Memory B cell (primary cell): ENCODE measurements at regions not wholly inside any gene's neighbourhood (a gene's known extent, or its start where the extent isn't known, plus 50 kb on each side); places are given as distances from the start of the nearest gene placed in this dataset.

Experiments used
- ATAC-seq: fragments of 150-1000 bp; cut with Tn5 transposase; 2 replicates; pipeline ENCODE4 v1.10.0; 2021; ENCODE audit warnings: low read depth, mild to moderate bottlenecking, moderate library complexity
- DNase-seq, 2 donors: peaks; one replicate each; pipeline ENCODE4 v3.0.0; 2022; ENCODE audit warnings: low spot score in 2 of 2
- H3K27ac Mint-ChIP-seq: one replicate; pipeline ENCODE4 v1.8.0; 2022; ENCODE audit warnings: mild to moderate bottlenecking, moderate library complexity, mixed read lengths
- H3K27me3 Mint-ChIP-seq: one replicate; pipeline ENCODE4 v1.8.0; 2022; ENCODE audit warnings: mixed read lengths
- H3K36me3 Mint-ChIP-seq: one replicate; pipeline ENCODE4 v1.8.0; 2022; ENCODE audit warnings: mild to moderate bottlenecking, mixed read lengths
- H3K4me1 Mint-ChIP-seq: one replicate; pipeline ENCODE4 v1.8.0; 2022; ENCODE audit warnings: mixed read lengths
- H3K4me3 Mint-ChIP-seq: one replicate; pipeline ENCODE4 v1.8.0; 2022; ENCODE audit warnings: mild to moderate bottlenecking, moderate library complexity, mixed read lengths
- H3K9me3 Mint-ChIP-seq: one replicate; pipeline ENCODE4 v1.8.0; 2022; ENCODE audit warnings: mixed read lengths

DNA sequence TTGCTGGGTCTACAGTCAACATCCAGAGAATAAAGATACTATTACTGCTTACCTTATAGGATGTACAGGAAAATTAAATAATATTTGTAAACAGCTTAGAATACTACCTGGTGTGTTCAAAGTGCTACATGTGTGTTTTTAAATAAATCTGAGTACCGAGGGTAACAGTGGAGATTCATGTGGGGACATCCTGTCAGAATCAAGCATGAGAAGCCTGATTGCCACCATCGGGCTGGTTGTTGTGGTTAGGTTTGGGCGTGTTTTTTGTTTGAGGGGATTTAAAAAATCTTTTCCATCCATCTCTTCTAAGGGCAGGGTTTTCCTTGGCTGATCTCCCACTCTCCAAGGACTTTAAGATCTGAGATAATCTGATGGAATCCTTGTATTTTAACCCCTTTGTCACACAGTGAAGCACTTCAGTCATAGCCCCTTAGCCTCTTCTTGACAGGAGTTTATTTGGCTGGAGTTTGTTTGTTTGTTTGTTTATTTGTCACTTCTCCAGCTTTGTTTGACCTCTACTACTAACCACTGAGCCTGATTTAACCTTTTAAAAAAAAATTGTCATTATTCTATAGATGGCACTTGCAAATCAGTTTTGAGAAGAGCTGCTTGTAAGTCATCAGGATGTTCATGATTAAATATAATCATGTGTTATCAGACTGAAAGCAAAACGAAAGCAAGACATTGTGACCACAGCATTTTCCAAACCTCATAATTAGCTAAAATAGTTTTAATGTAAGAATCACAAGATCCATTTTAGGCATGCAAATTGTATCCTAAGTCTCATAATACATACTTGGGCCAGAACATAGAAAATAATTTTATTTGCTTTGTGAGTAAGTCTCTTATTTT is 72.8 kb upstream of the RARB start:
- DNase-seq, result no peak
- no peak for ATAC-seq
- Mint-ChIP-seq H3K4me1 (no peaks in the 10 kb centered on the region), H3K9me3 (peaks cover 10% of the 10 kb centered on the region), H3K4me3 (no peak overlapping the region), H3K27me3 (no peaks in the 10 kb centered on the region), H3K36me3 (no peaks in the 10 kb centered on the region), H3K27ac (no peak overlapping the region)

DNA sequence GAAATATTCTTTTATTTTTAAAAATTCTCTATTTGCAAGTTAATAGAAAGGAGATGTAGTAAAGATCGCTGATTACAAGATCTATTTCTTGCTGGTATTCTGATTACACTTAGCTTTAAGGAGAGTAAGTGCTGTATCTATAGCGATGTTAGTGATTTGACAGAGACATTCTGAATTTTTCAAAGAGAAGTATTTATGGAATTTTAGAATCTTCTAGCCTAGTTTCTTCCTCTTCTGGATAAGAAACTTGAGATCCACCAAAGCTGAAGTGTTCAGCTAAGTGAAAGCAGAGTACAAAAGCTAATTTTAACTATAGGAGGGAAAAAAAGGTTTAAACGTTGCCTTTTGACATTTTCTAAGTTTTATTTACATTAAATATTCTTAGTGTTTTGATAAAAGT is 72.1 kb upstream of the RARB start:
- no peak for ATAC-seq
- no peaks in the 10 kb centered on the region for H3K36me3 Mint-ChIP-seq

DNA sequence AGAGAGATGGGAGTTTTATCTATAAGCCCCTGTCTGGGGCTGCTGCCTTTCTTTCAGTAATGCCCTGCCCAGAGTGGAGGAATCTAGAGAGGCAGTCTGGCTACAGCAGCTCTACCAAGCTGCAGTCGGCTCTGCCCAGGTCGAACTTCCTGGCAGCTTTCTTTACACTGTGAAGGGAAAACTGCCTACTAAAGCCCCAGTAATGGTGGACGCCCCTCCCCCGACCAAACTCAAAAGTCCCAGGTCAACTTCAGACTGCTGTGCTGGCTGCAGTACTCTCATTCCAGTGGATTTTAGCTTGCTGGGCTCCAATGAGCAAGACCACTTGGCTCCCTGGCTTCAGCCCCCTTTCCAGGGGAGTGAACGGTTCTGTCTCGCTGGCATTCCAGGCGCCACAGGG is 65.9 kb upstream of the RARB start:
- H3K4me3 Mint-ChIP-seq, result no peak overlapping the region
- H3K36me3 Mint-ChIP-seq, result no peaks in the 10 kb centered on the region
- H3K4me1 Mint-ChIP-seq, result no peaks in the 10 kb centered on the region
- ATAC-seq (no peak), DNase-seq (no peak)
- H3K27ac Mint-ChIP-seq, result no peak overlapping the region
- H3K9me3 Mint-ChIP-seq, result peaks cover 12% of the 10 kb centered on the region
- no peaks in the 10 kb centered on the region for H3K27me3 Mint-ChIP-seq

More for the DNA sequence above, 72.1 kb upstream of the RARB start:
- H3K27ac Mint-ChIP-seq, result no peak overlapping the region
- no peaks in the 10 kb centered on the region for H3K4me1 Mint-ChIP-seq
- no peak for DNase-seq
- no peak overlapping the region for H3K4me3 Mint-ChIP-seq
- peaks cover 10% of the 10 kb centered on the region for H3K9me3 Mint-ChIP-seq
- no peaks in the 10 kb centered on the region for H3K27me3 Mint-ChIP-seq

DNA sequence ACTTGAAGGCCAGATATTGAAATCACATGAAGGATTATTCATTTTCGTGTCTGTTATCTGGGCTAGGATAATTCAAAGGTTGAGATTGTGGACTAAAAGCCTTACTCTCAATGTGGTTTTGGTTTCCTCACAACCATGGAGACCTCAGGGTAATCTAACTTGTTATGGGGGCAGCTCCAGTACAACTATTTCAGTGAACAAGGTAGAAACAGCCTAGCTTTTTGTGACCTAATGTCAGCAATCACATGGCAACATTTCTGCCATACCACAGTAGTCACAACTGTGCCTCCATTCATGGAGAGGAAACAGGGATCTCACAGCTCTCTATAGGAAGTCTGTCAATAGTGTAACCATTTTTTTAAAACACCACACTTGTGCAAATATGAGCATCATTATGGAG is 62.4 kb upstream of the RARB start:
- DNase-seq (no peak), ATAC-seq (no peak)
- Mint-ChIP-seq H3K36me3 (no peaks in the 10 kb centered on the region), H3K27ac (no peak overlapping the region), H3K9me3 (peaks cover 2% of the 10 kb centered on the region), H3K4me1 (no peaks in the 10 kb centered on the region), H3K4me3 (no peak overlapping the region), H3K27me3 (no peaks in the 10 kb centered on the region)

DNA sequence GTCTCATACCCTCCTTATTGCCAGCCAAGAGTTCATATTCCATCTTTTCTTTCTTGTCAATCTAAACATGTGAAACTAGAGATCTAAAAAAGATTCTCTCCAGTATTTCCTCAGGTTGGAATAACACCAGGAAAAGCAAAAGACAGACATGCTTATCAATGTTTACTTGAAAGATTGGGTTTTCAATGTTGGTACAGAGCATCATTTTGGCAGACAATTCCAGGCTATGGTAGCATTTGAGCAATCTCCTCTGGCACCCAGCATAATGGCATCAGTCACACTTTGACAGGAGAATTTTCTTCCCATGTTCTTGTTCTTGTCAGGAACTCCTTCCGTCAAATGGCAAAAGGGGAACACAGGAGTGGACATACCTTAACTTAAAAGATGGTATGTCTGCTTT is 61.0 kb upstream of the RARB start:
- Mint-ChIP-seq H3K4me3 (no peak overlapping the region), H3K27ac (no peak overlapping the region), H3K27me3 (no peaks in the 10 kb centered on the region), H3K4me1 (no peaks in the 10 kb centered on the region), H3K9me3 (peaks cover 2% of the 10 kb centered on the region), H3K36me3 (no peaks in the 10 kb centered on the region)
- ATAC-seq (no peak), DNase-seq (no peak)

DNA sequence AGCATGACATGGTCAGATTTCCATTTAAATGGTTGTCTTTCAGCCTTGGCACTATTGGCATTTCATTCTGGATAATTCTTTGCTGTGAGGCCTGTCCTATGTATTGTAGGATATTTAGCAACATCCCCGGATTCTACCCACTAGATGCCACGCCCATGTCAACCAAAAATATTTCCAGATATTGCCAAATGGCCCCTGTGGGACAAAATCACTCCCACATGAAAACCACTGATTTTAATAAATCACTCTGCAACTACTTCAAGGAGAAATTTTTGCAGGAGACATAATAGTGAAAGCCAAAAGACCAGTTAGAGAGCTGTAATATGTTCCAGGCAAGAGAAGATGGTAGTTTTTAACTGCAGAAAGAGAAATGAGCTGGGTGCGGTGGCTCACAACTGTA is 55.9 kb upstream of the RARB start:
- ATAC-seq, result no peak

DNA sequence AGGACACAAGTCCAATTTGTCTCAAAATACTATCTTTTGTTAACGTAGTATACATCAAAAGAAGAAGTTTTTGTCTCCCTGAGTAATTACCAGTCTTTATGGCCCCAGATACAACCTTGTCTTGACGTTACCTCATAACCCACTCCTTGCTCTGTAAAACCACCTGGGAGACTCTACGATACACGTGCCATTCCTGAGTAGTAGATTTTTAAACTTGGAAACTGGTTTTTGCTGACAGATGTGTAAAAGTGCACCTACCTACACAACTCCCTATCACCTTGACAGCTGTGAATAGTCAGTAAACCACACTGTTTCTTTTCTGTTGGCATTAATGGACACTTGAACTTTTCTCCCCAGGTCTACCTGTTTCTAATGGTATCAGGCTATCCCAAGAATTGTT is 51.7 kb upstream of the RARB start:
- H3K4me3 Mint-ChIP-seq, result no peak overlapping the region
- H3K27ac Mint-ChIP-seq, result no peak overlapping the region
- ATAC-seq (no peak), DNase-seq (no peak)
- H3K36me3 Mint-ChIP-seq, result no peaks in the 10 kb centered on the region
- H3K27me3 Mint-ChIP-seq, result no peaks in the 10 kb centered on the region
- H3K4me1 Mint-ChIP-seq, result no peaks in the 10 kb centered on the region
- H3K9me3 Mint-ChIP-seq, result peaks cover 7% of the 10 kb centered on the region

More for the DNA sequence above, 55.9 kb upstream of the RARB start:
- Mint-ChIP-seq H3K27ac (no peak overlapping the region), H3K36me3 (no peaks in the 10 kb centered on the region), H3K4me1 (no peaks in the 10 kb centered on the region), H3K27me3 (no peaks in the 10 kb centered on the region), H3K4me3 (no peak overlapping the region), H3K9me3 (peaks cover 7% of the 10 kb centered on the region)
- no peak for DNase-seq

DNA sequence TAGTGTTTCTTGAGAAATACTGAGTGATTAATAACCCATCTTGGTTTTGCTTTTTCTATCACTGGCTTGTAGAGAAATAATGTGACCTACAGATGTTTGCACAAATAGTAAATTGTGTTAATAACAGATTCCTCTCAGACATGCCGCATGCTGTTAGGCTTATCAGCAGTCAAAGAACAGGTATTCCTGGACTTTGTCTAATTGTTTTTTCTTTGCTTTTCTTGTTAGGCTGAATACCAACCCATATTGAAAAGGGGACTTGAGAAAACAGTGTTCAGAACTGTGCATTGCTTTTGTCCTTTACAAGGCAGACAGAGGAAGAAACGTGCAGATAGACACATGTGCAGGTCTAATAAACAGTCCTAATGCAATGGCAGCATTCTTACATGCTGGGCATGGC is 51.0 kb upstream of the RARB start:
- no peak overlapping the region for H3K27ac Mint-ChIP-seq
- ATAC-seq (no peak), DNase-seq (no peak)
- H3K36me3 Mint-ChIP-seq, result no peaks in the 10 kb centered on the region
- peaks cover 4% of the 10 kb centered on the region for H3K9me3 Mint-ChIP-seq
- no peaks in the 10 kb centered on the region for H3K27me3 Mint-ChIP-seq
- no peak overlapping the region for H3K4me3 Mint-ChIP-seq
- no peaks in the 10 kb centered on the region for H3K4me1 Mint-ChIP-seq
